Activated CD8-positive, alpha-beta T cell treated with anti-CD3 and anti-CD28 coated beads for 36 hours (primary cell): ENCODE measurements at regions not wholly inside any gene's neighbourhood (a gene's known extent, or its start where the extent isn't known, plus 50 kb on each side); places are given as distances from the start of the nearest gene placed in this dataset.

Experiments used
- ATAC-seq: fragments of 200-7000 bp; cut with Tn5 transposase; one replicate; pipeline ENCODE4 v1.10.0; 2021; ENCODE audit warnings: mild to moderate bottlenecking, moderate library complexity
- CTCF ChIA-PET: fragments of 350-600 bp; sonication (Branson Sonifier 250); formaldehyde crosslinking; loops from one replicate; lab custom pipeline; 2021; ENCODE audit warnings: antibody characterized with exemption; lab: Charles Lee
- POLR2A ChIA-PET: fragments of 350-600 bp; sonication (Branson Sonifier 250); formaldehyde crosslinking; loops from one replicate; lab custom pipeline; 2021; ENCODE audit warnings: antibody characterized with exemption; lab: Charles Lee
- DNase-seq: peaks from one replicate; pipeline ENCODE4 v3.0.0-alpha.2; 2020
- H3K27ac Mint-ChIP-seq: one replicate; pipeline ENCODE4 v1.8.0; 2021; ENCODE audit warnings: mild to moderate bottlenecking, mixed read lengths
- H3K27me3 Mint-ChIP-seq: one replicate; pipeline ENCODE4 v1.8.0; 2021; ENCODE audit warnings: mixed read lengths
- H3K36me3 Mint-ChIP-seq: one replicate; pipeline ENCODE4 v1.8.0; 2021; ENCODE audit warnings: low read depth, mixed read lengths
- H3K4me1 Mint-ChIP-seq: one replicate; pipeline ENCODE4 v1.8.0; 2021; ENCODE audit warnings: low read depth, mixed read lengths
- H3K4me3 Mint-ChIP-seq: one replicate; pipeline ENCODE4 v1.8.0; 2021; ENCODE audit warnings: mild to moderate bottlenecking, moderate library complexity, mixed read lengths
- H3K9me3 Mint-ChIP-seq: one replicate; pipeline ENCODE4 v1.8.0; 2021; ENCODE audit warnings: mixed read lengths
- intact Hi-C: fragments of 100-400 bp; cut with micrococcal nuclease; formaldehyde crosslinking; loops from one replicate; pipeline ENCODE4 v1.10.0; 2022
- TF ChIP-seq, protein P1 (sequence below): fragments of 200-600 bp; IDR thresholded peaks from one replicate; pipeline ENCODE4 v1.8.0; 2022; ENCODE audit warnings: antibody characterized with exemption, mild to moderate bottlenecking

DNA sequence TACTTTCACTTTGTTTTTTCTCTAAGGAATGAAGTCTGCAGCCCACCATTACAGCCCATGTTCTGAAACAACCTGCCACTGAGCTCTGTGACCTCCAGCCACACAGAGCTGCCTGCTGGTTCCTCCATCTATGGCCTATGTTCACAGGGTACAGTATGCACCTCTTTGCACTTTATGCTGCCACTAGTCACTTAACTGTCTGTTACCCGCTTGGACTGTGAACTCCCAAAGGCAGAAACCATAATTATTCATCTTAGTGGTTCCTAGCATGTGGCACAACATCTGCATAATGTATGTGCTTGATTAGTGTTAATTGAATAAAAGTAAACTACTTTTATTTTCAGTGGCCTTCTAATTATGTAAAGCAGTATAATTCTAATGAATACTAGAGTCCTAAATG is 95.5 kb upstream of the BET1 start:
- TF ChIP-seq, protein P1, sequence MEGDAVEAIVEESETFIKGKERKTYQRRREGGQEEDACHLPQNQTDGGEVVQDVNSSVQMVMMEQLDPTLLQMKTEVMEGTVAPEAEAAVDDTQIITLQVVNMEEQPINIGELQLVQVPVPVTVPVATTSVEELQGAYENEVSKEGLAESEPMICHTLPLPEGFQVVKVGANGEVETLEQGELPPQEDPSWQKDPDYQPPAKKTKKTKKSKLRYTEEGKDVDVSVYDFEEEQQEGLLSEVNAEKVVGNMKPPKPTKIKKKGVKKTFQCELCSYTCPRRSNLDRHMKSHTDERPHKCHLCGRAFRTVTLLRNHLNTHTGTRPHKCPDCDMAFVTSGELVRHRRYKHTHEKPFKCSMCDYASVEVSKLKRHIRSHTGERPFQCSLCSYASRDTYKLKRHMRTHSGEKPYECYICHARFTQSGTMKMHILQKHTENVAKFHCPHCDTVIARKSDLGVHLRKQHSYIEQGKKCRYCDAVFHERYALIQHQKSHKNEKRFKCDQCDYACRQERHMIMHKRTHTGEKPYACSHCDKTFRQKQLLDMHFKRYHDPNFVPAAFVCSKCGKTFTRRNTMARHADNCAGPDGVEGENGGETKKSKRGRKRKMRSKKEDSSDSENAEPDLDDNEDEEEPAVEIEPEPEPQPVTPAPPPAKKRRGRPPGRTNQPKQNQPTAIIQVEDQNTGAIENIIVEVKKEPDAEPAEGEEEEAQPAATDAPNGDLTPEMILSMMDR: no peak
- no peaks in the 10 kb centered on the region for H3K36me3 Mint-ChIP-seq
- CTCF ChIA-PET: no interaction called here
- POLR2A ChIA-PET: no interaction called here
- no peak overlapping the region for H3K4me3 Mint-ChIP-seq
- intact Hi-C loops: no loop called here
- ATAC-seq: no peak
- H3K27me3 Mint-ChIP-seq: peaks cover 6% of the 10 kb centered on the region
- H3K9me3 Mint-ChIP-seq: peaks cover 1% of the 10 kb centered on the region
- H3K27ac Mint-ChIP-seq: no peak overlapping the region
- no peak for DNase-seq
- H3K4me1 Mint-ChIP-seq: no peaks in the 10 kb centered on the region

DNA sequence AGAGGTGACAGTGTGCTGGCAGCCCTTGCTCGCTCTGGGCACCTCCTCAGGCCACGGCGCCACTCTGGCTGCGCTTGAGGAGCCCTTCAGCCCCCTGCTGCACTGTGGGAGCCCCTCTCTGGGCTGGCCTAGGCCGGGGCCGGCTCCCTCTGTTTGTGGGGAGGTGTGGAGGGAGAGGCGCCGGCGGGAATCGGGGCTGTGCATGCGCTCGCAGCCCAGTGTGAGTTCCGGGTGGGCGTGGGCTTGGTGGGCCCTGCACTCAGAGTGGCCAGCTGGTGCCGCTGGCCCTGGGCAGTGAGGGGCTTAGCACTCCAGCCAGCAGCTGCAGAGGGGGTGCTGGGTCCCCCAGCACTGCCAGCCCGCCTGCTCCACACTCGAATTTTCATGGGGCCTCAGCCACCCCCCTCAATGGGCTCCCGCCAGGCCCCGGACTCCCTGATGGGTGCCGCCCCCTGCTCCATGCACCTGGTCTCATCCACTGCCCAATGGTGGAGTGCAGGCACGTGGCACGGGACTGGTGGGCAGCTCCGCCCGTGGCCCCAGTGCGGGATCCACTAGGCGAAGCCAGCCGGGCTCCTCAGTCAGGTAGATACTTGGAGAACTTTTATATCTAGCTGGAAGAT is 96.7 kb upstream of the BET1 start:
- Mint-ChIP-seq H3K4me1 (no peaks in the 10 kb centered on the region), H3K27ac (no peak overlapping the region), H3K36me3 (no peaks in the 10 kb centered on the region), H3K4me3 (no peak overlapping the region), H3K9me3 (peaks cover 1% of the 10 kb centered on the region), H3K27me3 (peaks cover 6% of the 10 kb centered on the region)
- DNase-seq (no peak), ATAC-seq (no peak)
- ChIA-PET CTCF (no interaction called here), POLR2A (interaction anchor here (0.6 kb wide), 1 partner anchor 527 kb away, joined by 3 read pairs; the partner anchor contains the start of gene CALCR)
- intact Hi-C loops: no loop called here
- TF ChIP-seq, protein P1: no peak

DNA sequence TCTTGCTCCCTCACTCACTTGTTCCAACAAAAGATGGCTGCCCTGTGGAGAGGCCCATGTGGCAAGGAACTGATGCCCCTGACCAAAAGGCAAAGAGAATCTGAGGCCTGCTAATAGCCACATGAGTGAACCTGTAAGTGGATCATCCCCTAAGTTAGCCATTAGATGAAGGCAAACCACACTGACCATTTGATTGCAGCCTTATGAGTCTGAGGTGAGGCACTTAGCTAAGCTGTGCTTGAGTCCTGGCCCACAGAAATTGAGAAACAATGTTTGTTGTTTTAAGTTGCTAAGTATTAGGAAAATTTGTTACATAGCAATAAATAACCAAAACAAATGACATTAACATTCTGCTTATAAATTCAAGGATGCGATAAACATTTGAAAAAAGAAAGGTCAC is 100.1 kb upstream of the BET1 start:
- TF ChIP-seq, protein P1: no peak
- H3K27me3 Mint-ChIP-seq: no peaks in the 10 kb centered on the region
- H3K9me3 Mint-ChIP-seq: peaks cover 1% of the 10 kb centered on the region
- intact Hi-C loops: no loop called here
- H3K4me3 Mint-ChIP-seq: no peak overlapping the region
- ATAC-seq: no peak
- H3K36me3 Mint-ChIP-seq: no peaks in the 10 kb centered on the region
- DNase-seq: no peak
- H3K4me1 Mint-ChIP-seq: no peaks in the 10 kb centered on the region
- H3K27ac Mint-ChIP-seq: no peak overlapping the region
- ChIA-PET CTCF (no interaction called here), POLR2A (no interaction called here)

DNA sequence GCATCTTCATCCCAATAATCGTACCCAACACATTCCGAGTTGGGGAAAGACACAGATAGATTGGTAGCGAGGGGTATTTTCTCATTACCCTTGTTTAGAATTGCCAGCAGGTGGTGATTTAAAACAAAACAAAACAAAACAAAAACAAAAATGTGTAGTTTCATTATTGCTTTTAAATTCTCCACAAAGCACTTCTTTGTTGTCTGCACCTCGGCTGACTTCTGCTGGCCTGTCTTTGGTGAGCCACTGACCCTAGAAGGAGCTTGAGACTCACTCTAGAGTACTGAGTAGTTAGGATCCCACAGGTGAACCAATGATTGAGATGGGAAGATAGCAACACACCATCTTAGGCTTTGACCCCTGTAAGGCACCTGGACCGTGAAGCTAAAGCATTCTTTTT is 105.4 kb upstream of the BET1 start:
- no peak for ATAC-seq
- no peaks in the 10 kb centered on the region for H3K9me3 Mint-ChIP-seq
- H3K27me3 Mint-ChIP-seq: no peaks in the 10 kb centered on the region
- no peak overlapping the region for H3K4me3 Mint-ChIP-seq
- intact Hi-C loops: no loop called here
- DNase-seq: no peak
- no peak overlapping the region for H3K27ac Mint-ChIP-seq
- ChIA-PET POLR2A (no interaction called here), CTCF (interaction anchor here (1.5 kb wide), 1 partner anchor 22 kb away, joined by 5 read pairs; no protein-coding TSS in a partner anchor)
- H3K36me3 Mint-ChIP-seq: no peaks in the 10 kb centered on the region
- H3K4me1 Mint-ChIP-seq: no peaks in the 10 kb centered on the region
- TF ChIP-seq, protein P1: no peak

DNA sequence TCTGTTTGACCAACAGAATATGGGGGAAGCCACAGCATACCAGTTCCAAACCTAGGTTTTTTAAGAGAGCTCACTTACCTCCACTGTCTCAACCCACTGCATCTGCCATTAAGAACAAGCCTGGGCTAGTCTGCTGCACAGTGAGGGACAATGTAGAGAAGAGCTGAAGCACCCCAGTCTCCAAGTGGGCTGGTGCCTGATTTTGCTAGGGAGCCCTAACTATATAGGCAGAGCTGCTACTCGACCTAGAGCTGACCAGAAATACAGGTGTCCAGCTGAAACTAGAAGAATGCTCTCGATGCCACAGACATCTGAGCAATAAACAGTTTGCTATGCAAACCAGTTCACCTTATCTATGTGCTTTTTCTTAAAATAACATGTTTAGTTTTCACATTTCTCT is 106.9 kb upstream of the BET1 start:
- ATAC-seq (no peak), DNase-seq (no peak)
- intact Hi-C loops: no loop called here
- ChIA-PET CTCF (no interaction called here), POLR2A (no interaction called here)
- H3K36me3 Mint-ChIP-seq: no peaks in the 10 kb centered on the region
- TF ChIP-seq, protein P1: no peak
- H3K27me3 Mint-ChIP-seq: no peaks in the 10 kb centered on the region
- no peak overlapping the region for H3K4me3 Mint-ChIP-seq
- H3K9me3 Mint-ChIP-seq: no peaks in the 10 kb centered on the region
- H3K4me1 Mint-ChIP-seq: no peaks in the 10 kb centered on the region
- no peak overlapping the region for H3K27ac Mint-ChIP-seq
